ENCODE measurements at regions not wholly inside any gene's neighbourhood (a gene's known extent, or its start where the extent isn't known, plus 50 kb on each side); places are given as distances from the start of the nearest gene placed in this dataset.

DNA sequence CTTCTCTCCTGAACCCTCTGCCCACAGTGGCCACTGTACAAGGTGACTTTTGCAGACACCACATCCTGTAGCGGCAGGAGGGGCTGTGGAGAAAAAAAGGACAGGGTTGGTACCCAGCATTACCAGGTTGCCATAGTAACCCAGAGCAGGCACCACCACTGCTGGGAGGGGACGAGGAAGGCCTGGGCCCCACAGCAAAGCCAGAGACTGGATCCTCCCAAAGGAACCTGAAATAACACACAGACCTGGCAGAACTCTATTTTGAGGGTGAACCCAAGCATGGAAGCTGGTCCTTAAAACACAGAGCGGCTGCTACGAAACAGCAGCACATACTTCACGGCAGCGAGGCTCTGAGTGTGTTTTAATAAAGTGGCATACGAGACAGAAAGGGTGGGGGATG lies 380.6 kb downstream of the CTTN start:
- no peaks in the 10 kb centered on the region for H3K27me3 ChIP-seq (ENCODE audit: insufficient read depth, low read depth)
- ChIA-PET CTCF (no interaction called here), POLR2A (ENCODE audit: unreplicated experiment) (no interaction called here)

DNA sequence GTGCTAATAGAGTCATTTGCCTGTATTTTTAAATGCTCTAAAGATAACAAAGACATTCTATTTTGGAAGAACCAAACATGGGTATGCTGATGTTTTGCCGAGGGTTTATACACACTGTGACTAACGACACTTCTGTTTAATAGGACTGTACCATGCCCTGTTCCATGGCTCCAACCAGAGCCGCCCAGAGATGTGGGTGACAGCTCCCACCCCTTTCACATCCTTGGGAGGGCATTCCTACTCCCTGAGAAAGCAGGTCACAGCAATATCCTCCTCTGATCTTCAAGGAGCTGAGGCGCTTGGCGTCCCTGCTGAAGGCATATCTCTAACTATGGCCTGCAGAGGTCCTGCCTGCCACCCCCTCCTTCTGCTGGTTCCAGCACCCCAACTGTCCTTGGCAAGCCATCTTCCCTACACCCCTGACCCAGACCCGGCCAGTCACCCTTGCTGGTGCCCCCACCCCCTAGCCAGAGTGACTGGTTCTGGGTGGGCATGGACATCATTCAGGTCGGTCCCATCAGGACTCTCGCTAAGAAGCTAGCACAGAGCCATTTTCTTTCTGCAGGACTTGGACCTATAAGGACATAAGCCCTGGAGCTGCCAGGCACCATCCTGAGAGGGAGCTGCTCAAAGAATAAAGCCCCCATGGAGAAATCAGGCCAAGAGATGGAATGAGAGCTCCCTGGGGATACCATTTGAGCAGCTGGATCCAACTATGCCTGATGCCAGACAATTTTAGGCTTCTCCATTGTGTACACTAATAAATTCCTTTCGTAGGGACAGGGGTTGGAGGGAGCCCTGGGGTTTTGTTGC lies 381.3 kb downstream of the CTTN start:
- TF ChIP-seq, protein P1, sequence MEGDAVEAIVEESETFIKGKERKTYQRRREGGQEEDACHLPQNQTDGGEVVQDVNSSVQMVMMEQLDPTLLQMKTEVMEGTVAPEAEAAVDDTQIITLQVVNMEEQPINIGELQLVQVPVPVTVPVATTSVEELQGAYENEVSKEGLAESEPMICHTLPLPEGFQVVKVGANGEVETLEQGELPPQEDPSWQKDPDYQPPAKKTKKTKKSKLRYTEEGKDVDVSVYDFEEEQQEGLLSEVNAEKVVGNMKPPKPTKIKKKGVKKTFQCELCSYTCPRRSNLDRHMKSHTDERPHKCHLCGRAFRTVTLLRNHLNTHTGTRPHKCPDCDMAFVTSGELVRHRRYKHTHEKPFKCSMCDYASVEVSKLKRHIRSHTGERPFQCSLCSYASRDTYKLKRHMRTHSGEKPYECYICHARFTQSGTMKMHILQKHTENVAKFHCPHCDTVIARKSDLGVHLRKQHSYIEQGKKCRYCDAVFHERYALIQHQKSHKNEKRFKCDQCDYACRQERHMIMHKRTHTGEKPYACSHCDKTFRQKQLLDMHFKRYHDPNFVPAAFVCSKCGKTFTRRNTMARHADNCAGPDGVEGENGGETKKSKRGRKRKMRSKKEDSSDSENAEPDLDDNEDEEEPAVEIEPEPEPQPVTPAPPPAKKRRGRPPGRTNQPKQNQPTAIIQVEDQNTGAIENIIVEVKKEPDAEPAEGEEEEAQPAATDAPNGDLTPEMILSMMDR (conservative IDR thresholded peaks at IDR 0.05), result no peak
- TF ChIP-seq EZH2 (IDR thresholded peaks at IDR 0.05; ENCODE audit: low read depth), result no peak
- H3K4me3 ChIP-seq, result no peak overlapping the region
- ChIA-PET POLR2A (ENCODE audit: unreplicated experiment) (no interaction called here), CTCF (no interaction called here)
- H3K79me2 ChIP-seq (ENCODE audit: low read depth), result no peaks in the 10 kb centered on the region
- no peak overlapping the region for H3K27ac ChIP-seq
- H3K4me1 ChIP-seq (replicated peaks; ENCODE audit: insufficient read depth), result no peaks in the 10 kb centered on the region
- H3K9me3 ChIP-seq (ENCODE audit: insufficient read depth, low read depth), result no peaks in the 10 kb centered on the region
- no peaks in the 10 kb centered on the region for H3K36me3 ChIP-seq (ENCODE audit: low read depth)
- H3K9me2 ChIP-seq (ENCODE audit: insufficient read depth), result no peaks in the 10 kb centered on the region
- no peak for DNase-seq
- H3K27me3 ChIP-seq (ENCODE audit: insufficient read depth, low read depth), result no peaks in the 10 kb centered on the region
- H2AFZ ChIP-seq, result no peak overlapping the region
- H3K4me2 ChIP-seq, result no peak overlapping the region
- no TSS peak for BruUV-seq (replicated peaks)
- intact Hi-C loops (cut with micrococcal nuclease; ENCODE audit: unreplicated experiment), result no loop called here
- no peaks in the 10 kb centered on the region; the same call in 1 of the 2 replicates for H4K20me1 ChIP-seq (ENCODE audit: insufficient read depth)
- H3F3A ChIP-seq (ENCODE audit: insufficient read depth, low read depth), result no peaks in the 10 kb centered on the region

More for the DNA sequence above, 380.6 kb downstream of the CTTN start:
- Histone ChIP-seq H3K9me2 (ENCODE audit: insufficient read depth) (no peaks in the 10 kb centered on the region), H3K4me2 (no peak overlapping the region), H2AFZ (no peak overlapping the region), H3K36me3 (ENCODE audit: low read depth) (no peaks in the 10 kb centered on the region), H3K4me1 (replicated peaks; ENCODE audit: insufficient read depth) (no peaks in the 10 kb centered on the region), H3K4me3 (no peak overlapping the region), H3K27ac (no peak overlapping the region), H3F3A (ENCODE audit: insufficient read depth, low read depth) (no peaks in the 10 kb centered on the region), H3K79me2 (ENCODE audit: low read depth) (no peaks in the 10 kb centered on the region), H3K9me3 (ENCODE audit: insufficient read depth, low read depth) (no peaks in the 10 kb centered on the region), H4K20me1 (ENCODE audit: insufficient read depth) (no peaks in the 10 kb centered on the region; the same call in 1 of the 2 replicates)
- BruUV-seq (replicated peaks), result no TSS peak
- intact Hi-C loops (cut with micrococcal nuclease; ENCODE audit: unreplicated experiment), result no loop called here
- TF ChIP-seq, protein P1 (conservative IDR thresholded peaks at IDR 0.05), result no peak
- TF ChIP-seq EZH2 (IDR thresholded peaks at IDR 0.05; ENCODE audit: low read depth), result no peak
- DNase-seq, result no peak

DNA sequence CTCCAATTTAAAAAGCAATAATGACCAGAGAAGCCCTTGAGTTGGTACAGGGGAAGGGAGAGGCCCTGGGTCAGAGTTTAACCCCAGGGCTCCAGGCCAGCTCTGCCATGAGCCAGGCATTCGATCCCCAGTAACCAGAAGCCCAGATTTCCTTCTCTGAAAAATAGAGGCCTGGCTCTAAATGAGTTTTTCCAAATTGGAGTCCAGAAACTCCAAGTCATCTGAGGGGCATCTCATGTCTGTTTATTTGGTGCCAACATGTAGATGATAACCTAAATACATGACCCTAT lies 381.9 kb downstream of the CTTN start:
- ChIA-PET POLR2A (ENCODE audit: unreplicated experiment) (no interaction called here), CTCF (no interaction called here)
- no peaks in the 10 kb centered on the region for H3F3A ChIP-seq (ENCODE audit: insufficient read depth, low read depth)
- no peaks in the 10 kb centered on the region; the same call in 1 of the 2 replicates for H4K20me1 ChIP-seq (ENCODE audit: insufficient read depth)
- no peak for DNase-seq
- no peak overlapping the region for H3K27ac ChIP-seq
- no peak overlapping the region for H3K4me2 ChIP-seq
- no peak overlapping the region for H3K4me3 ChIP-seq
- no peaks in the 10 kb centered on the region for H3K79me2 ChIP-seq (ENCODE audit: low read depth)
- intact Hi-C loops (cut with micrococcal nuclease; ENCODE audit: unreplicated experiment), result no loop called here
- H3K9me3 ChIP-seq (ENCODE audit: insufficient read depth, low read depth), result no peaks in the 10 kb centered on the region
- TF ChIP-seq, protein P1 (conservative IDR thresholded peaks at IDR 0.05), result no peak
- TF ChIP-seq EZH2 (IDR thresholded peaks at IDR 0.05; ENCODE audit: low read depth), result no peak
- no peaks in the 10 kb centered on the region for H3K27me3 ChIP-seq (ENCODE audit: insufficient read depth, low read depth)
- BruUV-seq (replicated peaks), result no TSS peak
- no peaks in the 10 kb centered on the region for H3K9me2 ChIP-seq (ENCODE audit: insufficient read depth)
- no peaks in the 10 kb centered on the region for H3K36me3 ChIP-seq (ENCODE audit: low read depth)
- no peak overlapping the region for H2AFZ ChIP-seq
- H3K4me1 ChIP-seq (replicated peaks; ENCODE audit: insufficient read depth), result no peaks in the 10 kb centered on the region
